D721Med (cell line): ENCODE measurements at regions not wholly inside any gene's neighbourhood (a gene's known extent, or its start where the extent isn't known, plus 50 kb on each side); places are given as distances from the start of the nearest gene placed in this dataset.

Source experiments
- DNase-seq: peaks from one replicate; pipeline ENCODE4 v3.0.0; 2011; ENCODE audit warnings: low spot score; ENCODE audit not compliant: insufficient read length
- FAIRE-seq: peaks from 2 replicates; lab custom pipeline; 2011; peaks lifted over from hg19 to GRCh38; lab: Jason Lieb, UNC
- CTCF ChIP-seq: IDR thresholded peaks from 2 replicates; pipeline ENCODE4 v1.5.1; 2012; ENCODE audit warnings: mild to moderate bottlenecking, control low read depth; ENCODE audit not compliant: insufficient read depth; ENCODE audit errors: missing control alignments

- DNase-seq (no peak), FAIRE-seq (peak; percentile 93)
- no peak for TF ChIP-seq CTCF
Observed at GRCh38 chr18:42261731-42262130, 306.7 kb downstream of the PIK3C3 start.

- FAIRE-seq = no peak
- TF ChIP-seq CTCF = no peak
- DNase-seq = no peak
Observed at GRCh38 chr18:42264497-42264896, 309.5 kb downstream of the PIK3C3 start.

- FAIRE-seq = no peak
- no peak for TF ChIP-seq CTCF
- no peak for DNase-seq
Observed at GRCh38 chr18:42268186-42268725, 313.2 kb downstream of the PIK3C3 start.

- FAIRE-seq (peak; percentile 88), DNase-seq (no peak)
- no peak for TF ChIP-seq CTCF
Observed at GRCh38 chr18:42268798-42269197, 313.8 kb downstream of the PIK3C3 start.

GRCh38 chr18:42271647-42272414 lies 316.8 kb downstream of the PIK3C3 start:
- no peak for TF ChIP-seq CTCF
- FAIRE-seq = peak; percentile 92
- no peak for DNase-seq

GRCh38 chr18:42274488-42275137 lies 319.6 kb downstream of the PIK3C3 start:
- FAIRE-seq (peak; percentile 95), DNase-seq (no peak)
- TF ChIP-seq CTCF = peak; percentile 39
